ENCODE measurements at regions not wholly inside any gene's neighbourhood (a gene's known extent, or its start where the extent isn't known, plus 50 kb on each side); places are given as distances from the start of the nearest gene placed in this dataset.

- Histone ChIP-seq H3K27me3 (ENCODE audit: low read length) (no peaks in the 10 kb centered on the region), H3K79me2 (ENCODE audit: low read length) (no peaks in the 10 kb centered on the region), H3K9me3 (ENCODE audit: low read length) (no peaks in the 10 kb centered on the region), H2AFZ (ENCODE audit: low read length) (no peak overlapping the region), H3K9me2 (replicated peaks; ENCODE audit: insufficient read depth, low read length) (no peaks in the 10 kb centered on the region), H3K27ac (ENCODE audit: low read length) (no peak overlapping the region), H3K4me3 (ENCODE audit: low read length) (no peak overlapping the region), H3K9ac (ENCODE audit: low read length) (no peak overlapping the region), H3K4me1 (ENCODE audit: low read length) (no peaks in the 10 kb centered on the region), H3K4me2 (ENCODE audit: low read depth, low read length, poor library complexity, severe bottlenecking) (no peak overlapping the region), H4K20me1 (ENCODE audit: insufficient read depth, low read depth, low read length) (no peaks in the 10 kb centered on the region), H3K36me3 (ENCODE audit: insufficient read depth, low read length) (no peaks in the 10 kb centered on the region)
- DNase-seq, result no peak
Observed at GRCh38 chr5:89213573-89213972, 330.6 kb upstream of the MEF2C start.

- H4K20me1 ChIP-seq (ENCODE audit: insufficient read depth, low read depth, low read length), result no peaks in the 10 kb centered on the region
- H3K4me1 ChIP-seq (ENCODE audit: low read length), result no peaks in the 10 kb centered on the region
- no peak overlapping the region for H2AFZ ChIP-seq (ENCODE audit: low read length)
- H3K27ac ChIP-seq (ENCODE audit: low read length), result no peak overlapping the region
- no peaks in the 10 kb centered on the region for H3K9me3 ChIP-seq (ENCODE audit: low read length)
- no peaks in the 10 kb centered on the region for H3K27me3 ChIP-seq (ENCODE audit: low read length)
- no peak for DNase-seq
- H3K4me3 ChIP-seq (ENCODE audit: low read length), result no peak overlapping the region
- no peak overlapping the region for H3K9ac ChIP-seq (ENCODE audit: low read length)
- H3K36me3 ChIP-seq (ENCODE audit: insufficient read depth, low read length), result no peaks in the 10 kb centered on the region
- no peak overlapping the region for H3K4me2 ChIP-seq (ENCODE audit: low read depth, low read length, poor library complexity, severe bottlenecking)
- H3K9me2 ChIP-seq (replicated peaks; ENCODE audit: insufficient read depth, low read length), result no peaks in the 10 kb centered on the region
- H3K79me2 ChIP-seq (ENCODE audit: low read length), result no peaks in the 10 kb centered on the region
Observed at GRCh38 chr5:89211836-89212235, 328.9 kb upstream of the MEF2C start.

- Histone ChIP-seq H4K20me1 (ENCODE audit: insufficient read depth, low read depth, low read length) (no peaks in the 10 kb centered on the region), H3K27ac (ENCODE audit: low read length) (no peak overlapping the region), H3K79me2 (ENCODE audit: low read length) (no peaks in the 10 kb centered on the region), H3K4me3 (ENCODE audit: low read length) (no peak overlapping the region), H3K4me2 (ENCODE audit: low read depth, low read length, poor library complexity, severe bottlenecking) (no peak overlapping the region), H3K9ac (ENCODE audit: low read length) (no peak overlapping the region), H3K9me3 (ENCODE audit: low read length) (no peaks in the 10 kb centered on the region), H3K27me3 (ENCODE audit: low read length) (no peaks in the 10 kb centered on the region), H3K9me2 (replicated peaks; ENCODE audit: insufficient read depth, low read length) (no peaks in the 10 kb centered on the region), H3K36me3 (ENCODE audit: insufficient read depth, low read length) (no peaks in the 10 kb centered on the region), H2AFZ (ENCODE audit: low read length) (no peak overlapping the region), H3K4me1 (ENCODE audit: low read length) (no peaks in the 10 kb centered on the region)
- DNase-seq, result no peak
Observed at GRCh38 chr5:89208811-89209210, 325.8 kb upstream of the MEF2C start.

- no peaks in the 10 kb centered on the region for H3K9me2 ChIP-seq (replicated peaks; ENCODE audit: insufficient read depth, low read length)
- no peak overlapping the region for H3K9ac ChIP-seq (ENCODE audit: low read length)
- no peaks in the 10 kb centered on the region for H3K4me1 ChIP-seq (ENCODE audit: low read length)
- no peaks in the 10 kb centered on the region for H3K79me2 ChIP-seq (ENCODE audit: low read length)
- no peaks in the 10 kb centered on the region for H3K9me3 ChIP-seq (ENCODE audit: low read length)
- H3K4me2 ChIP-seq (ENCODE audit: low read depth, low read length, poor library complexity, severe bottlenecking), result no peak overlapping the region
- no peaks in the 10 kb centered on the region for H3K27me3 ChIP-seq (ENCODE audit: low read length)
- DNase-seq, result no peak
- no peak overlapping the region for H2AFZ ChIP-seq (ENCODE audit: low read length)
- no peak overlapping the region for H3K4me3 ChIP-seq (ENCODE audit: low read length)
- H4K20me1 ChIP-seq (ENCODE audit: insufficient read depth, low read depth, low read length), result no peaks in the 10 kb centered on the region
- no peak overlapping the region for H3K27ac ChIP-seq (ENCODE audit: low read length)
- no peaks in the 10 kb centered on the region for H3K36me3 ChIP-seq (ENCODE audit: insufficient read depth, low read length)
Observed at GRCh38 chr5:89208392-89208791, 325.4 kb upstream of the MEF2C start.

GRCh38 chr5:89204756-89205155, 321.8 kb upstream of the MEF2C start:
- H3K9ac ChIP-seq (ENCODE audit: low read length), result no peak overlapping the region
- H4K20me1 ChIP-seq (ENCODE audit: insufficient read depth, low read depth, low read length), result no peaks in the 10 kb centered on the region
- no peak overlapping the region for H2AFZ ChIP-seq (ENCODE audit: low read length)
- no peak overlapping the region for H3K4me3 ChIP-seq (ENCODE audit: low read length)
- no peaks in the 10 kb centered on the region for H3K36me3 ChIP-seq (ENCODE audit: insufficient read depth, low read length)
- no peaks in the 10 kb centered on the region for H3K79me2 ChIP-seq (ENCODE audit: low read length)
- H3K4me2 ChIP-seq (ENCODE audit: low read depth, low read length, poor library complexity, severe bottlenecking), result no peak overlapping the region
- no peaks in the 10 kb centered on the region for H3K27me3 ChIP-seq (ENCODE audit: low read length)
- H3K9me3 ChIP-seq (ENCODE audit: low read length), result peaks cover 7% of the 10 kb centered on the region
- H3K9me2 ChIP-seq (replicated peaks; ENCODE audit: insufficient read depth, low read length), result no peaks in the 10 kb centered on the region
- H3K27ac ChIP-seq (ENCODE audit: low read length), result no peak overlapping the region
- H3K4me1 ChIP-seq (ENCODE audit: low read length), result no peaks in the 10 kb centered on the region
- no peak for DNase-seq

- Histone ChIP-seq H3K9me3 (ENCODE audit: low read length) (peaks cover 16% of the 10 kb centered on the region), H3K4me2 (ENCODE audit: low read depth, low read length, poor library complexity, severe bottlenecking) (no peak overlapping the region), H3K79me2 (ENCODE audit: low read length) (no peaks in the 10 kb centered on the region), H4K20me1 (ENCODE audit: insufficient read depth, low read depth, low read length) (no peaks in the 10 kb centered on the region), H2AFZ (ENCODE audit: low read length) (no peak overlapping the region), H3K9me2 (replicated peaks; ENCODE audit: insufficient read depth, low read length) (no peaks in the 10 kb centered on the region), H3K27me3 (ENCODE audit: low read length) (no peaks in the 10 kb centered on the region), H3K4me3 (ENCODE audit: low read length) (no peak overlapping the region), H3K27ac (ENCODE audit: low read length) (no peak overlapping the region), H3K9ac (ENCODE audit: low read length) (no peak overlapping the region), H3K4me1 (ENCODE audit: low read length) (no peaks in the 10 kb centered on the region), H3K36me3 (ENCODE audit: insufficient read depth, low read length) (no peaks in the 10 kb centered on the region)
- no peak for DNase-seq
Observed at GRCh38 chr5:89203611-89204010, 320.6 kb upstream of the MEF2C start.

GRCh38 chr5:89200899-89201298, 317.9 kb upstream of the MEF2C start:
- no peaks in the 10 kb centered on the region for H3K79me2 ChIP-seq (ENCODE audit: low read length)
- no peak overlapping the region for H2AFZ ChIP-seq (ENCODE audit: low read length)
- DNase-seq, result no peak

GRCh38 chr5:89199306-89199705, 316.3 kb upstream of the MEF2C start:
- no peaks in the 10 kb centered on the region for H3K27me3 ChIP-seq (ENCODE audit: low read length)
- no peak overlapping the region for H3K27ac ChIP-seq (ENCODE audit: low read length)
- H3K9me3 ChIP-seq (ENCODE audit: low read length), result peaks cover 19% of the 10 kb centered on the region
- H2AFZ ChIP-seq (ENCODE audit: low read length), result no peak overlapping the region
- no peaks in the 10 kb centered on the region for H3K79me2 ChIP-seq (ENCODE audit: low read length)
- no peaks in the 10 kb centered on the region for H3K9me2 ChIP-seq (replicated peaks; ENCODE audit: insufficient read depth, low read length)
- DNase-seq, result no peak
- H3K4me2 ChIP-seq (ENCODE audit: low read depth, low read length, poor library complexity, severe bottlenecking), result no peak overlapping the region
- H3K9ac ChIP-seq (ENCODE audit: low read length), result no peak overlapping the region
- no peaks in the 10 kb centered on the region for H3K36me3 ChIP-seq (ENCODE audit: insufficient read depth, low read length)
- no peak overlapping the region for H3K4me3 ChIP-seq (ENCODE audit: low read length)
- no peaks in the 10 kb centered on the region for H4K20me1 ChIP-seq (ENCODE audit: insufficient read depth, low read depth, low read length)
- no peaks in the 10 kb centered on the region for H3K4me1 ChIP-seq (ENCODE audit: low read length)

More at GRCh38 chr5:89200899-89201298, 317.9 kb upstream of the MEF2C start:
- no peaks in the 10 kb centered on the region for H3K9me2 ChIP-seq (replicated peaks; ENCODE audit: insufficient read depth, low read length)
- H3K9me3 ChIP-seq (ENCODE audit: low read length), result peaks cover 19% of the 10 kb centered on the region
- no peak overlapping the region for H3K4me3 ChIP-seq (ENCODE audit: low read length)
- H4K20me1 ChIP-seq (ENCODE audit: insufficient read depth, low read depth, low read length), result no peaks in the 10 kb centered on the region
- no peaks in the 10 kb centered on the region for H3K27me3 ChIP-seq (ENCODE audit: low read length)
- H3K4me1 ChIP-seq (ENCODE audit: low read length), result no peaks in the 10 kb centered on the region
- H3K9ac ChIP-seq (ENCODE audit: low read length), result no peak overlapping the region
- no peaks in the 10 kb centered on the region for H3K36me3 ChIP-seq (ENCODE audit: insufficient read depth, low read length)
- no peak overlapping the region for H3K27ac ChIP-seq (ENCODE audit: low read length)
- no peak overlapping the region for H3K4me2 ChIP-seq (ENCODE audit: low read depth, low read length, poor library complexity, severe bottlenecking)

GRCh38 chr5:89191374-89191773, 308.4 kb upstream of the MEF2C start:
- no peaks in the 10 kb centered on the region for H3K4me1 ChIP-seq (ENCODE audit: low read length)
- no peak overlapping the region for H2AFZ ChIP-seq (ENCODE audit: low read length)
- no peak overlapping the region for H3K27ac ChIP-seq (ENCODE audit: low read length)
- no peaks in the 10 kb centered on the region for H3K9me2 ChIP-seq (replicated peaks; ENCODE audit: insufficient read depth, low read length)
- H3K9ac ChIP-seq (ENCODE audit: low read length), result no peak overlapping the region
- DNase-seq, result no peak
- no peaks in the 10 kb centered on the region for H3K9me3 ChIP-seq (ENCODE audit: low read length)
- H3K27me3 ChIP-seq (ENCODE audit: low read length), result no peaks in the 10 kb centered on the region
- H4K20me1 ChIP-seq (ENCODE audit: insufficient read depth, low read depth, low read length), result no peaks in the 10 kb centered on the region
- H3K4me3 ChIP-seq (ENCODE audit: low read length), result no peak overlapping the region
- no peak overlapping the region for H3K4me2 ChIP-seq (ENCODE audit: low read depth, low read length, poor library complexity, severe bottlenecking)
- no peaks in the 10 kb centered on the region for H3K79me2 ChIP-seq (ENCODE audit: low read length)
- H3K36me3 ChIP-seq (ENCODE audit: insufficient read depth, low read length), result no peaks in the 10 kb centered on the region

Measured in Karpas-422 (cell line).